Bronchial epithelial cell (primary cell): ENCODE measurements at regions not wholly inside any gene's neighbourhood (a gene's known extent, or its start where the extent isn't known, plus 50 kb on each side); places are given as distances from the start of the nearest gene placed in this dataset.
A peak's percentile ranks its signal among the peaks of the same experiment; 100 is the strongest.

Source experiments
- DNase-seq: peaks from one replicate; pipeline ENCODE4 v3.0.0-alpha.2; 2010; ENCODE audit warnings: low read depth
- FAIRE-seq: peaks from 2 replicates; lab custom pipeline; 2011; peaks lifted over from hg19 to GRCh38; lab: Jason Lieb, UNC
- H3K27me3 ChIP-seq: 2 replicates; pipeline ENCODE4 v1.5.1; 2011; ENCODE audit warnings: low read length; ENCODE audit not compliant: control insufficient read depth, insufficient read depth
- H3K36me3 ChIP-seq: 2 replicates; pipeline ENCODE4 v1.5.1; 2011; ENCODE audit warnings: low read length; ENCODE audit not compliant: control insufficient read depth, insufficient read depth
- H3K4me3 ChIP-seq: 2 replicates; pipeline ENCODE4 v1.5.1; 2011; ENCODE audit warnings: mild to moderate bottlenecking, low read depth, low read length, control low read depth
- TF ChIP-seq, protein P1 (sequence below): IDR thresholded peaks from 2 replicates; pipeline ENCODE4 v1.5.1; 2011; ENCODE audit warnings: mild to moderate bottlenecking, moderate library complexity, low read length, control low read depth, inconsistent platforms; ENCODE audit not compliant: insufficient read depth, severe bottlenecking

DNA sequence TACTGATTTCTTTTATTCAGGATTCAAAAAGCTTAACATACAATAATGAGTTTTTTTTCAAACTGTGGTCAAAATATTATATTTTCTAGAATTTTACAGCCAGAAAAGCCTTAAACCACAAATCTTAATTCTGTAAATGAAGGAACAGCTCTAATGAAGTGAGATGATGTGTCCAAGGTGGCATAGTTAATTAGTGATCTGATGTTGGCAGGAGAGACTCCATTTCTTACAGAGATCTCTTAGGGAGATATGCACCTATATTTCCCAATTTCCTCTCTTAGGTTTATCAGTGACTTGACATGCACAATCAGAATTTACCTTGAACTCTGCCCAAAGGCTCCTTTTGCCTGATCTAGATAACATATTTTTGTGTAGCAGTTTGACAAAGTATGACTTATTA lies 211.1 kb upstream of the ZNF804B start:
- Histone ChIP-seq H3K27me3 (no peaks in the 10 kb centered on the region), H3K4me3 (no peak overlapping the region), H3K36me3 (no peaks in the 10 kb centered on the region)
- no peak for FAIRE-seq
- no peak for DNase-seq
- TF ChIP-seq, protein P1, sequence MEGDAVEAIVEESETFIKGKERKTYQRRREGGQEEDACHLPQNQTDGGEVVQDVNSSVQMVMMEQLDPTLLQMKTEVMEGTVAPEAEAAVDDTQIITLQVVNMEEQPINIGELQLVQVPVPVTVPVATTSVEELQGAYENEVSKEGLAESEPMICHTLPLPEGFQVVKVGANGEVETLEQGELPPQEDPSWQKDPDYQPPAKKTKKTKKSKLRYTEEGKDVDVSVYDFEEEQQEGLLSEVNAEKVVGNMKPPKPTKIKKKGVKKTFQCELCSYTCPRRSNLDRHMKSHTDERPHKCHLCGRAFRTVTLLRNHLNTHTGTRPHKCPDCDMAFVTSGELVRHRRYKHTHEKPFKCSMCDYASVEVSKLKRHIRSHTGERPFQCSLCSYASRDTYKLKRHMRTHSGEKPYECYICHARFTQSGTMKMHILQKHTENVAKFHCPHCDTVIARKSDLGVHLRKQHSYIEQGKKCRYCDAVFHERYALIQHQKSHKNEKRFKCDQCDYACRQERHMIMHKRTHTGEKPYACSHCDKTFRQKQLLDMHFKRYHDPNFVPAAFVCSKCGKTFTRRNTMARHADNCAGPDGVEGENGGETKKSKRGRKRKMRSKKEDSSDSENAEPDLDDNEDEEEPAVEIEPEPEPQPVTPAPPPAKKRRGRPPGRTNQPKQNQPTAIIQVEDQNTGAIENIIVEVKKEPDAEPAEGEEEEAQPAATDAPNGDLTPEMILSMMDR: no peak

DNA sequence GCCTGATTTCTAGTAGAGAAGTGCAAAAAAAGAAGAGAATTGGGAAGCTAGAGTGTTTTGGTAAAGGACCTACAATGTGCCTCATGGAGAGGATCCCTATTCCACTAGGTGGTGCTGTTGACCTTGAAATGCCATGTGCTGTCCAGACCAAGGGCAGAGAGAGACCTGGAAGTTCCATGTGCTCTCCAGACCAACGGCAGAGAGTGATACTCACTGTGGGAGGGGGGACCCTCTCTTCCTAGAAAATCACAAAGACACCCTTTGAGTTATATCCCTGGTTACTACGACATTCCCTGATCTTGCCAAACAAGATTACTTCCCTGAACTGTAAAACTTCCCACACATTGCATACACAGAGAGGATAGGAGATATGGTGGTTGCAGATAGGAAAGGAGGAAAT lies 212.7 kb upstream of the ZNF804B start:
- peak; percentile 42 for DNase-seq
- no peaks in the 10 kb centered on the region for H3K36me3 ChIP-seq
- FAIRE-seq: no peak
- H3K4me3 ChIP-seq: no peak overlapping the region
- TF ChIP-seq, protein P1: peak; percentile 80
- H3K27me3 ChIP-seq: no peaks in the 10 kb centered on the region

DNA sequence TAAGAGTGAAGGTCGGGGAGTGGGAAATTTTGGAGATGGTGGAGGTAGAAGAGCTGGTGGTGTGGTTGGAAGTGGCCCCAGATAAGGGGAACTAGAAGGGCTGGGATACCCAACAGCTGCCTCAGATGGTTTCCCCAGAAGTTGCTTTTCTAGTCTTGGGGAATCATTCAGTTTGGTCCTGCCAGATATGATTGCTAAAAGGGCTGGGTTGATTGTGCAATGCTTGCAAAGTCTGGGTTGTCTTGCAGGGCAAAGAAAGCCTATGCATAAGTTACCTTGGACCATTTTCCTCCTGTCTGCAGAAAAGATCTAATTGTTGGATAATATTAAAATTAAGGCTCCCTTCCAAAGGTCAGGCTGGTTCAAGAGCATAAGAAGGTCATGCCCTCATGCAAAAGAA lies 213.8 kb upstream of the ZNF804B start:
- FAIRE-seq (no peak), DNase-seq (no peak)
- H3K4me3 ChIP-seq: no peak overlapping the region
- no peaks in the 10 kb centered on the region for H3K36me3 ChIP-seq
- no peaks in the 10 kb centered on the region for H3K27me3 ChIP-seq
- TF ChIP-seq, protein P1: no peak

DNA sequence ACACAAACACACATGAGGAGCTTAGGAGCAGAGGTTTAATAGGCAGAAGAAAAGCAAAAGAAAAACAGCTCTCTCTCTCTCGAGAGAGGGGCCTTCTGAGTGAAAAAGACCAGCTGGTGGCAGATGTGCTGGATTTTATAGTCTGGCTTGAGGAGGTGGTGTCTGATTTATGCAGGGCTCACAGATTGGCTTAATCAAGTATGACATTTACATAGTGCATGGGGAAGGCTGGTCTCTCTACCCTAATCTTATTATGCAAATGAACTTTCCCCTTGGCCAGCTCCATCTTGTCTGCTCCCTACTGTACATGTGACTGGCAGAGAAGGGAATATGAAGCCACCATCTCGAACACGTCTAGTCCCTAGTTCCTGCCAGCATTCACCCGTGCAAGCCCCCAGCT lies 219.5 kb upstream of the ZNF804B start:
- TF ChIP-seq, protein P1: no peak

DNA sequence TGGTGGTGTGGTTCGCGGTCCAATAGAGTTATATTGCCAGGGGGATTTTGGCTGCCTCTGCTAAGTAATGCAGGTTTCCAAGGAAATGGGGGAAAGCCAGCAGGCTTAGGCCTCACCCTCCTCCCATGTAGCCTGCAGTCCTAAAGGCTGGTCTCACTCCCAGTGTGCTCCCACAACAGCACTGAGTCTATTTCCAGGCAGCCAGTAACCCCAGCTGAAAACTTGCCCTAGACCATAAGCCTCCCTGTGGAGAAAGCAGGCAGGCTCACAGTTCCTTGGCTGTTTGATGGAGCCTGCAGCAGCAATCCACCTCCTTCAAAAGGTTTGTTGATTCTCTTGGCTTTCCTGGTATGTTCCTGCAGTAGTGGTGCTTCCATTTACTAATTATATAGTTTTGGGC lies 220.0 kb upstream of the ZNF804B start:
- no peak overlapping the region for H3K4me3 ChIP-seq
- no peak for DNase-seq
- TF ChIP-seq, protein P1: no peak
- FAIRE-seq: no peak
- H3K36me3 ChIP-seq: no peaks in the 10 kb centered on the region
- H3K27me3 ChIP-seq: no peaks in the 10 kb centered on the region

More for the DNA sequence above, 219.5 kb upstream of the ZNF804B start:
- FAIRE-seq (no peak), DNase-seq (no peak)
- no peaks in the 10 kb centered on the region for H3K27me3 ChIP-seq
- H3K36me3 ChIP-seq: no peaks in the 10 kb centered on the region
- no peak overlapping the region for H3K4me3 ChIP-seq

DNA sequence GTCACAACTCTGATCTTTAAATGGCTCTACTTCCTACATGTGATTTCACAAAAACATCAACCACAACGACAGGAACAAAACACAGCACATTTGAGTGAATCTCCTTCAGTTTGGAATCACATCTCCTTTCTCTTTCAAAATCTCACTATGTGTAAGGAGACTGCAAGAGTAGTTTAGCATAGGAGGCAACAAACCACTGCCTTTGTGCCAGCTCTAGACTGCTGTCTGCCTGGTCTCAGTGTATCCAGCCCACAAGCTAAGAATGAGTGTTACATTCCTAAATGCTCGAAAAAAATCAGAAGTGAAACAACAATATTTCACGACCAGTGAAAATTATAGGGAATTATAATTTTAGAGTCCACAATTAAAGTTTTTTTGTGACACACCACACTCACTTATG lies 217.0 kb upstream of the STEAP4 start:
- Histone ChIP-seq H3K36me3 (no peaks in the 10 kb centered on the region), H3K27me3 (no peaks in the 10 kb centered on the region), H3K4me3 (no peak overlapping the region)
- TF ChIP-seq, protein P1: no peak
- no peak for FAIRE-seq
- no peak for DNase-seq
